ENCODE measurements at regions not wholly inside any gene's neighbourhood (a gene's known extent, or its start where the extent isn't known, plus 50 kb on each side); places are given as distances from the start of the nearest gene placed in this dataset.

DNA sequence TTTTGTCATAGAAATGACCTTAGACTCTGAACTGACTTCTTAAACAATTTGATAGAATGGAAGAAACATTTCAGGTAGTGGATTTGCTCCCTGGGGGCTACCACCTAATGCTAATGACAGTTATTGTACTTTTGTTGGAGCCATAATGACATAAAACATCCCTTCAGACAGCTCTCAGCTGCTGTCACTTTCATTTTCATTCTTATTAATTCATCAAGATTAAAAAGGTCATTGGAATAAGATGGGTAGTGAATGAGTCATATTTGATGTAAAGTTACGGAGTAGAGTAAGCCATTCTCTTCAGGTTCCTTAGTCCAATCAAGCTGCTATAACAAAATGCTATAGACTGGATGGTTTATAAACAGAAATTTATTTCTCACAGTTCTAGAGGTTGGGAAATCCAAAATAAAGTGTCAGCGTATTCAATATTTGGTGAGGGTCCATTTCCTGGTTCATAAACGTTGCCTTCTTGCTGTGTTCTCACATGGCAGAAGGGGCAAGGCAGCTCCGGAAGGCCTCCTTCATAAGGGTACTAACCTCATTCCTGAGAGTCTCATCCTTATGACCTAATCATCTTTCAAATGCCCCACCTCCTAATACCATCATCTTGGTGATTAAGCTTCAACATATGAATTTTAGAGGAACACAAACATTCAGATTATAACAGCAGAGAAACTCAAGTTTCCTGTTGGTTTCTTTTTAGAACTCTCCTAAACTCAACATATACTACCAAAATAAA, 268.5 kb downstream of the ARAP2 start:
- DNase-seq (ENCODE audit: low read depth) = no peak
- H3K4me3 ChIP-seq (ENCODE audit: low read length) = no peak overlapping the region
- TF ChIP-seq, protein P1, sequence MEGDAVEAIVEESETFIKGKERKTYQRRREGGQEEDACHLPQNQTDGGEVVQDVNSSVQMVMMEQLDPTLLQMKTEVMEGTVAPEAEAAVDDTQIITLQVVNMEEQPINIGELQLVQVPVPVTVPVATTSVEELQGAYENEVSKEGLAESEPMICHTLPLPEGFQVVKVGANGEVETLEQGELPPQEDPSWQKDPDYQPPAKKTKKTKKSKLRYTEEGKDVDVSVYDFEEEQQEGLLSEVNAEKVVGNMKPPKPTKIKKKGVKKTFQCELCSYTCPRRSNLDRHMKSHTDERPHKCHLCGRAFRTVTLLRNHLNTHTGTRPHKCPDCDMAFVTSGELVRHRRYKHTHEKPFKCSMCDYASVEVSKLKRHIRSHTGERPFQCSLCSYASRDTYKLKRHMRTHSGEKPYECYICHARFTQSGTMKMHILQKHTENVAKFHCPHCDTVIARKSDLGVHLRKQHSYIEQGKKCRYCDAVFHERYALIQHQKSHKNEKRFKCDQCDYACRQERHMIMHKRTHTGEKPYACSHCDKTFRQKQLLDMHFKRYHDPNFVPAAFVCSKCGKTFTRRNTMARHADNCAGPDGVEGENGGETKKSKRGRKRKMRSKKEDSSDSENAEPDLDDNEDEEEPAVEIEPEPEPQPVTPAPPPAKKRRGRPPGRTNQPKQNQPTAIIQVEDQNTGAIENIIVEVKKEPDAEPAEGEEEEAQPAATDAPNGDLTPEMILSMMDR (conservative IDR thresholded peaks at IDR 0.05; ENCODE audit: low read depth, low read length) = no peak

DNA sequence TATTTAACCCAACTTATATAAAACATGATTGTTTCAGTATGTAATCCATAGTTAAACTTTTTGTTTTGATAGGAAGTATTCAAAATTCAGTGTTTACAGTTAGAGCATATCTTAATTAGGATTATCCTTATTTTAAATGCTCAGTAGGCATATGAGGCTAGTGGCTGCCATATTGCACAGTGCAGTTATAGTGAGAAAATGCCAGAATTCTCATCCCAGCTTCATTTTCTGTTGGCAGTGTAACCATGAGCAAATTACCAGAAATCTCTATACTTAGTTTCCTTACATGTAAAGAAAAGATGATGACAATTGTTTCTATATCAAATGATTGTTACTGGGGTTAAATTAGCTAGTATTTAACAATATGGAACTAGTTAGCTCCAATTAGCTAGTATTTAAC, 265.8 kb downstream of the ARAP2 start:
- H3K4me3 ChIP-seq (ENCODE audit: low read length) = no peak overlapping the region
- DNase-seq (ENCODE audit: low read depth) = no peak
- TF ChIP-seq, protein P1 (conservative IDR thresholded peaks at IDR 0.05; ENCODE audit: low read depth, low read length) = no peak

DNA sequence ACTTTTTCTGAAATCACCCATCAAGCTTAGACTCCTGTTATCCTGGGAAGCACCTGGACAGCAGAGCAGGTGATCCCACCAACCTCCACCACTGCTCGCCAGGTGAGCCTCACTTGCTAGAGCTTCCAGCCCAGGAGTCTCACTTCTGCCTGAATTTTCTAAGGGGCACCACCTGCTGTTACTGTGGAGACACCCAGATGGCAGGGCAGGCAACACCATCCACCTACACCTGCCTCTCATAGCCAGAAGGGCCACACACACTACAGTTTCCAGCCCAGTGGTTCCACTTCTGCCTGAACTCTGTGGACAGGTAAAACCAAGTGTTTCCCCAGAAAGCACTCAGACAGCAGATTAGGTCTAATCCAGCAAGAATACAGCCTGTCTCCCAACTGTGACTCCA, 262.0 kb downstream of the ARAP2 start:
- no peak overlapping the region for H3K4me3 ChIP-seq (ENCODE audit: low read length)
- no peak for DNase-seq (ENCODE audit: low read depth)
- TF ChIP-seq, protein P1 (conservative IDR thresholded peaks at IDR 0.05; ENCODE audit: low read depth, low read length) = no peak

DNA sequence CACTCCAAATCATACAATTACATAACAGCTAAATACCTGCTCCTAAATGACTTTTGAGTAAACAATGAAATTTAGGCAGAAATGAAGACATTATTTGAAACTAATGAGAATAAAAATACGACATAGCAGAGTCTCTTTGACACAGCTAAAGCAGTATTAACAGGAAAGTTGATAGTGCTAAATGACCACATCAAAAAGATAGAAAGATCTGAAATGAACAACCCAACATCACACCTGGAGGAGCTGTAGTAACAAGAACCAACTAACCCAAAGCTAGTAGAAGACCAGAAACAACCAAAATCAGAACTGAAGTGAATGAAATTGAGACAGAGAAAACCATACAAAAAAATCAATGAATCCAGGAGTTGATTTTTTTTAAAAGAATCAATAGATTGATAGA, 257.8 kb downstream of the ARAP2 start:
- TF ChIP-seq, protein P1 (conservative IDR thresholded peaks at IDR 0.05; ENCODE audit: low read depth, low read length) = no peak
- H3K4me3 ChIP-seq (ENCODE audit: low read length) = no peak overlapping the region
- no peak for DNase-seq (ENCODE audit: low read depth)

DNA sequence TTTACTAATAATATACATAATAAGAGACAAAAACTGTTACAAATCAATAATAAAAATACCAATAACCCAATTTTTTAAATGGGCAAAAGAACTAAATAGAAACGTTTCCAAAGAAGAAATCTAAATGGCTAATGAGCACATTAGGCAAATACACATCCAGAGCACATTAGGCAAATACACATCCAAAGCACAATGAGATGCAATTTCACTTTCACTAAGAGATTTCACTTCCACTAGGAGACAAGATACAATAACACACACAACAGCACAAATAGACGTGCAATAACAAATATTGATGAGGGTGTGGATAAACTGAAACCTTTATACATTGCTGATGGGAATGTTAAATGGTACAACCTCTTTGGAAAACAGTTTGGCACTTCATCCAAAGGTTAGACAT, 250.7 kb downstream of the ARAP2 start:
- no peak for DNase-seq (ENCODE audit: low read depth)
- no peak overlapping the region for H3K4me3 ChIP-seq (ENCODE audit: low read length)
- TF ChIP-seq, protein P1 (conservative IDR thresholded peaks at IDR 0.05; ENCODE audit: low read depth, low read length) = no peak

DNA sequence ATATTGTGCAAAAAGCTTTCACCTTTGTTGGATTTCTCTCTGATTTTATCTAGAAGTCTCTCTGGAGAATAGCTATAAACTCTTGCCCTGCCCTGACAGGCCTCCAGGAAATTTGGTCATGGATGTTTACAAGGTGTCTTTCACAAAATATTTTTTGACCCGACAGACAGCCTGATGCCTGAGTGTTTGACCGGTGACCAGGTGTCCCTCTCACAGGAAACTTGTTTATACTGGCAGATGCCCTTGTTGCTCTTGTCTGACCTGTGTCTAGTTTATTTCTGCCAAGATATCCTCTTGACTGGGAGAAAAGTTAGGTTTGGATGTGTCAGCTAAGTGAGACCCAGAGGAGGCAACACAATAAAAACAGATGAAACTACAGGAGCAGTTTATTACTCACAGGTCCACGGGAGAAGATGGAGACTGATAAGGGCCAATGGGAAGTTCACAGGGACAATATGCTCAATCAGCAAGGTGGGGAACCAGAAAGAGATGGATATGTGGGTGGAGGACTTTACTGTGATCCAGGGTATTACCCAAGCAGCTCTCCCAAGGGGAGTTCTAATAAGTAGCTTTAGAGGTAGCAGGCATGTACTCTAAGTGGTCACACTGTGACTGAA, 243.3 kb downstream of the ARAP2 start:
- no peak for DNase-seq (ENCODE audit: low read depth)
- H3K4me3 ChIP-seq (ENCODE audit: low read length) = no peak overlapping the region
- TF ChIP-seq, protein P1 (conservative IDR thresholded peaks at IDR 0.05; ENCODE audit: low read depth, low read length) = no peak

DNA sequence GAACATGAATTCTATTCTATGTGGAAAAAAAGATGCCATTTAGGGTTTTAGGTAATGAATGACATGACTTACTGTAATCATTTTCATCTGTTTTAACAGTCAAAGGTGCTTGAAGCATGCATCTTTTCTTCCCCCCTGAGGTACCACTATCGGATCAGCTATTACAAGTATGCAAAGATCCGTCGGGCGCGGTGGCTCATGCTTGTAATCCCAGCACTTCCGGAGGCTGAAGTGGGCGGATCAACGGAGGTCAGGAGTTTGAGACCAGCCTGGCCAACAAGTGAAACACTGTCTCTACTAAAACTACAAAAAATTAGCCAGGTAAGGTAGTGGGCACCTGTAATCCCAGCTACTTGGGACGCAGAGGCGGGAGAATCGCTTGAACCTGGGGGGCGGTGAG, 241.3 kb downstream of the ARAP2 start:
- H3K4me3 ChIP-seq (ENCODE audit: low read length) = no peak overlapping the region
- TF ChIP-seq, protein P1 (conservative IDR thresholded peaks at IDR 0.05; ENCODE audit: low read depth, low read length) = no peak
- no peak for DNase-seq (ENCODE audit: low read depth)

Data from retinal pigment epithelial cell (primary cell).